OCI-LY7 (cell line): ENCODE measurements at regions not wholly inside any gene's neighbourhood (a gene's known extent, or its start where the extent isn't known, plus 50 kb on each side); places are given as distances from the start of the nearest gene placed in this dataset.

Experiments used
- BruUV-seq: library from RNA; stranded (reverse); fragments of 400-500 nt; replicated peaks from 2 replicates; lab custom pipeline; 2021; lab: Mats Ljungman, UMichigan
- CTCF ChIA-PET: fragments of 300-600 bp; sonication (Branson Sonifier 250); formaldehyde crosslinking; loops from one replicate; lab custom pipeline; 2022; ENCODE audit warnings: antibody characterized with exemption; ENCODE audit not compliant: unreplicated experiment; lab: Charles Lee
- POLR2A ChIA-PET: fragments of 300-600 bp; sonication (Branson Sonifier 250); formaldehyde crosslinking; loops from one replicate; lab custom pipeline; 2022; ENCODE audit warnings: antibody characterized with exemption; lab: Charles Lee
- DNase-seq: peaks from one replicate; pipeline ENCODE4 v3.0.0-alpha.2; 2015; ENCODE audit warnings: low spot score
- H2AFZ ChIP-seq: fragments of 200-600 bp; sonication (generic), shearing (Covaris generic); 2 replicates; pipeline ENCODE4 v1.6.1; 2014; ENCODE audit warnings: mild to moderate bottlenecking, antibody characterized with exemption, low read length, moderate library complexity
- H3K27ac ChIP-seq: fragments of 200-600 bp; sonication (generic); 2 replicates; pipeline ENCODE4 v1.5.1; 2014; ENCODE audit warnings: mixed run types, low read depth, mild to moderate bottlenecking, moderate library complexity, low read length, inconsistent platforms; ENCODE audit not compliant: poor library complexity, severe bottlenecking
- H3K36me3 ChIP-seq: fragments of 200-600 bp; sonication (generic); 2 replicates; pipeline ENCODE4 v1.6.1; 2014; ENCODE audit warnings: mild to moderate bottlenecking, antibody characterized with exemption, low read length, moderate library complexity, mixed read lengths; ENCODE audit not compliant: insufficient read depth
- H3K4me1 ChIP-seq: fragments of 200-600 bp; sonication (generic); 2 replicates; pipeline ENCODE4 v1.5.1; 2014; ENCODE audit warnings: mild to moderate bottlenecking, low read length; ENCODE audit not compliant: insufficient read depth, poor library complexity, severe bottlenecking
- H3K4me2 ChIP-seq: fragments of 200-600 bp; sonication (generic); 2 replicates; pipeline ENCODE4 v1.6.1; 2014; ENCODE audit warnings: mild to moderate bottlenecking, low read length
- H3K4me3 ChIP-seq: fragments of 200-600 bp; sonication (generic); 2 replicates; pipeline ENCODE4 v1.5.1; 2014; ENCODE audit warnings: mild to moderate bottlenecking, low read depth, low read length; ENCODE audit not compliant: poor library complexity, severe bottlenecking
- H3K79me2 ChIP-seq: fragments of 200-600 bp; sonication (generic); 2 replicates; pipeline ENCODE4 v1.6.1; 2016; ENCODE audit warnings: low read depth, mild to moderate bottlenecking, low read length, moderate library complexity, mixed read lengths; ENCODE audit not compliant: insufficient read depth
- H3K9me2 ChIP-seq: fragments of 200-600 bp; sonication (generic); 2 replicates; pipeline ENCODE4 v1.6.1; 2016; ENCODE audit warnings: mild to moderate bottlenecking, low read length, mixed read lengths; ENCODE audit not compliant: insufficient read depth
- H3K9me3 ChIP-seq: fragments of 200-600 bp; sonication (generic); 2 replicates; pipeline ENCODE4 v1.6.1; 2014; ENCODE audit warnings: mild to moderate bottlenecking, mixed run types, low read length, mixed read lengths
- H4K20me1 ChIP-seq: fragments of 200-600 bp; sonication (generic); 2 replicates; pipeline ENCODE4 v1.6.1; 2014; ENCODE audit warnings: mild to moderate bottlenecking, antibody characterized with exemption, low read length, moderate library complexity, mixed read lengths; ENCODE audit not compliant: insufficient read depth
- EZH2phosphoT487 ChIP-seq: fragments of 200-600 bp; sonication (generic); IDR thresholded peaks from 2 replicates; pipeline ENCODE4 v1.6.1; 2018; ENCODE audit warnings: low read depth, borderline replicate concordance, mild to moderate bottlenecking, mixed run types, antibody characterized with exemption, low read length, moderate library complexity, mixed read lengths
- intact Hi-C: fragments of 100-400 bp; cut with micrococcal nuclease; formaldehyde crosslinking; loops from one replicate; pipeline ENCODE4 v1.10.0; 2022; ENCODE audit not compliant: unreplicated experiment
- TF ChIP-seq, protein P1 (sequence below): fragments of 200-600 bp; sonication (generic); conservative IDR thresholded peaks from 2 replicates; pipeline ENCODE4 v1.5.1; 2014; ENCODE audit warnings: mild to moderate bottlenecking, antibody characterized with exemption, low read length, moderate library complexity, mixed read lengths

DNA sequence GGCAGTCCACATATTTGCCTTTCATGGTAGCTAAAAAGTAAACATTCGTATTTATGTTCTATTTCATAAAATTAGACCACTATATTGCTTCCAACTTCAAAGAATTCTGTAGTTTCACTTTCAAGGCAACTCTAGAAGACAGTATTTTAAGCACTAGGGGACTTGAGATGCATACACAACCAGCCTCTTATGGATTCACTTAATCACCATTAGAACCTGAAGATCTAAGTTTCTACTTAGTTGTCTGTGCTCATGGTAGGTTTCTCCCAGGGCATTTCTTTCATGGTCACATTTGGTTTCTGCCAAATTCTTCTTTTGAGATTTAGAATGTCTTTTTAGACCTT lies 209.9 kb upstream of the HCCS start:
- Histone ChIP-seq H3K4me1 (no peaks in the 10 kb centered on the region), H3K27ac (no peak overlapping the region), H3K79me2 (no peaks in the 10 kb centered on the region), H3K36me3 (no peaks in the 10 kb centered on the region), H3K9me2 (no peaks in the 10 kb centered on the region), H4K20me1 (no peaks in the 10 kb centered on the region), H3K4me3 (no peak overlapping the region), H2AFZ (no peak overlapping the region), H3K9me3 (no peaks in the 10 kb centered on the region), H3K4me2 (no peak overlapping the region)
- intact Hi-C loops = no loop called here
- no peak for TF ChIP-seq EZH2phosphoT487
- TF ChIP-seq, protein P1, sequence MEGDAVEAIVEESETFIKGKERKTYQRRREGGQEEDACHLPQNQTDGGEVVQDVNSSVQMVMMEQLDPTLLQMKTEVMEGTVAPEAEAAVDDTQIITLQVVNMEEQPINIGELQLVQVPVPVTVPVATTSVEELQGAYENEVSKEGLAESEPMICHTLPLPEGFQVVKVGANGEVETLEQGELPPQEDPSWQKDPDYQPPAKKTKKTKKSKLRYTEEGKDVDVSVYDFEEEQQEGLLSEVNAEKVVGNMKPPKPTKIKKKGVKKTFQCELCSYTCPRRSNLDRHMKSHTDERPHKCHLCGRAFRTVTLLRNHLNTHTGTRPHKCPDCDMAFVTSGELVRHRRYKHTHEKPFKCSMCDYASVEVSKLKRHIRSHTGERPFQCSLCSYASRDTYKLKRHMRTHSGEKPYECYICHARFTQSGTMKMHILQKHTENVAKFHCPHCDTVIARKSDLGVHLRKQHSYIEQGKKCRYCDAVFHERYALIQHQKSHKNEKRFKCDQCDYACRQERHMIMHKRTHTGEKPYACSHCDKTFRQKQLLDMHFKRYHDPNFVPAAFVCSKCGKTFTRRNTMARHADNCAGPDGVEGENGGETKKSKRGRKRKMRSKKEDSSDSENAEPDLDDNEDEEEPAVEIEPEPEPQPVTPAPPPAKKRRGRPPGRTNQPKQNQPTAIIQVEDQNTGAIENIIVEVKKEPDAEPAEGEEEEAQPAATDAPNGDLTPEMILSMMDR = no peak
- no TSS peak for BruUV-seq
- ChIA-PET POLR2A (interaction anchor here (0.6 kb wide), 1 partner anchor 11 kb away, joined by 3 read pairs; no protein-coding TSS in a partner anchor), CTCF (no interaction called here)
- no peak for DNase-seq

DNA sequence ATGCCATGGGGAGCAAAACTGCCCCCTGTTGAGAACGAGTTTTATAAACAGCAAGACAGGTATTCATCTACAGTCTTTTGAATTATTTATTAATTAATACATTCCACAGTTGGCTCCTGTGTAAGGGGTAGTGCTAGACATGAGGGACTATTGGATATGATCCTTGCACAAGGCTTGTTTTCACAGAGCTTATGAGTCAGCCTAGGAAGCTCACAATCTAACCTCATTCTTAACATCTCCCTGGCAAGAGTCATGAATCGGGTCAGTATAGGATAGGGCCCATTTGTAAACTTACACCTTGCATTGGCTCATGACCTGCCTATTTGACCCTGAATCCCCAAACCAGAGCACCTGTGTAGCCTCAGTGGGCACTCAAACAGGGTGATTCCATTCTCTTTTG lies 209.1 kb upstream of the HCCS start:
- H2AFZ ChIP-seq = no peak overlapping the region
- no peaks in the 10 kb centered on the region for H3K36me3 ChIP-seq
- CTCF ChIA-PET = no interaction called here
- no peak for TF ChIP-seq EZH2phosphoT487
- TF ChIP-seq, protein P1 = no peak
- no peak overlapping the region for H3K4me2 ChIP-seq
- no peak for DNase-seq
- no peaks in the 10 kb centered on the region for H3K9me2 ChIP-seq
- H3K4me3 ChIP-seq = no peak overlapping the region
- BruUV-seq = no TSS peak
- no peaks in the 10 kb centered on the region for H3K4me1 ChIP-seq
- H4K20me1 ChIP-seq = no peaks in the 10 kb centered on the region
- POLR2A ChIA-PET = no interaction called here
- H3K79me2 ChIP-seq = no peaks in the 10 kb centered on the region
- no peak overlapping the region for H3K27ac ChIP-seq
- intact Hi-C loops = no loop called here
- no peaks in the 10 kb centered on the region for H3K9me3 ChIP-seq

DNA sequence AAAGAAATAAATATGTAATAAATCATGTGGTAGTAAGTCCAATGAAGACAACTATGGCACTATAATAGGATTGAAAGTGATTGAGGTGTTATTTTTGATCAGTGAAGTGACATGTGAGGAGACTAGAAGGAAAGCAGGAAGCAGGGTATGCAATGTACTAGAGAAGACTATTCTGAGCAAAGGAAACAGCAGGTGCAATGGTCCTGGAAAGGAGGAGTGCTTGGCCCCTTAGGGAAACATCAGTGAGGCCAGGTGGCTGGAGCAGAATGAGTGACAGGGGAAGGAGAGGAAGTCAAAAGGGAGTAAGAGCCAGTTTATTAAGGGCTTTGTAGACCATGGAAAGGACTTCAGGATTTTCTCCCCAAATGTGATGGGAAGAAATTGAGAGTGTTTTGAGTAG lies 207.6 kb upstream of the HCCS start:
- TF ChIP-seq, protein P1 = no peak
- no peak for TF ChIP-seq EZH2phosphoT487
- H3K36me3 ChIP-seq = no peaks in the 10 kb centered on the region
- POLR2A ChIA-PET = no interaction called here
- DNase-seq = no peak
- no peaks in the 10 kb centered on the region for H3K9me2 ChIP-seq
- no TSS peak for BruUV-seq
- H3K4me3 ChIP-seq = no peak overlapping the region
- no peak overlapping the region for H3K27ac ChIP-seq
- H2AFZ ChIP-seq = no peak overlapping the region
- CTCF ChIA-PET = no interaction called here
- no peak overlapping the region for H3K4me2 ChIP-seq
- no peaks in the 10 kb centered on the region for H3K4me1 ChIP-seq
- H4K20me1 ChIP-seq = no peaks in the 10 kb centered on the region
- no peaks in the 10 kb centered on the region for H3K79me2 ChIP-seq
- intact Hi-C loops = no loop called here
- H3K9me3 ChIP-seq = no peaks in the 10 kb centered on the region
